NCI-H748 (cell line): ENCODE measurements at regions not wholly inside any gene's neighbourhood (a gene's known extent, or its start where the extent isn't known, plus 50 kb on each side); places are given as distances from the start of the nearest gene placed in this dataset.
"Not testable (repeated sequence)": the region's sequence is repeated elsewhere in the genome, so short reads cannot be mapped to it uniquely, and the experiment has no call there.

Experiments
- DNase-seq: peaks from one replicate; lab custom pipeline; 2025; ENCODE audit not compliant: unreplicated experiment; lab: John Stamatoyannopoulos, UW

GRCh38 chr11:13614918-13615317 lies 53.5 kb upstream of the FAR1 start:
- not testable (repeated sequence) for DNase-seq

- DNase-seq = no peak
Measured at GRCh38 chr11:13608656-13609055, 59.8 kb upstream of the FAR1 start.

- DNase-seq = no peak
Measured at GRCh38 chr11:13606701-13607100, 61.8 kb upstream of the FAR1 start.

- DNase-seq = no peak
Measured at GRCh38 chr11:13603661-13604060, 64.8 kb upstream of the FAR1 start.

- DNase-seq = no peak
Measured at GRCh38 chr11:13602844-13603243, 65.6 kb upstream of the FAR1 start.

GRCh38 chr11:13596611-13597326 lies 71.7 kb upstream of the FAR1 start:
- no peak for DNase-seq

- no peak for DNase-seq
Measured at GRCh38 chr11:13595166-13595565, 73.3 kb upstream of the FAR1 start.

- DNase-seq = no peak
Measured at GRCh38 chr11:13594044-13594443, 74.4 kb upstream of the FAR1 start.

- no peak for DNase-seq
Measured at GRCh38 chr11:13578514-13579140, 82.8 kb upstream of the PTH start.

GRCh38 chr11:13577881-13578280 lies 82.1 kb upstream of the PTH start:
- DNase-seq = no peak

- no peak for DNase-seq
Measured at GRCh38 chr11:13576995-13577394, 81.2 kb upstream of the PTH start.

- DNase-seq = not testable (repeated sequence)
Measured at GRCh38 chr11:13575385-13575784, 79.6 kb upstream of the PTH start.

GRCh38 chr11:13567551-13567950 lies 71.8 kb upstream of the PTH start:
- no peak for DNase-seq

- no peak for DNase-seq
Measured at GRCh38 chr11:13561860-13562259, 66.1 kb upstream of the PTH start.

- DNase-seq = peak; percentile 69
Measured at GRCh38 chr11:13560341-13560740, 64.5 kb upstream of the PTH start.

GRCh38 chr11:13552784-13553183 lies 57.0 kb upstream of the PTH start:
- DNase-seq = no peak

- DNase-seq = no peak
Measured at GRCh38 chr11:13551834-13552233, 56.0 kb upstream of the PTH start.

GRCh38 chr11:13550761-13551160 lies 55.0 kb upstream of the PTH start:
- DNase-seq = no peak

- not testable (repeated sequence) for DNase-seq
Measured at GRCh38 chr11:13546092-13546491, 50.3 kb upstream of the PTH start.
